Endothelial cell of umbilical vein (primary cell): ENCODE measurements at regions not wholly inside any gene's neighbourhood (a gene's known extent, or its start where the extent isn't known, plus 50 kb on each side); places are given as distances from the start of the nearest gene placed in this dataset.

Experiments used
- CTCF ChIP-seq, 2 donors: IDR thresholded peaks; 1 replicate in 1 of 2; 2 replicates in 1 of 2; pipeline ENCODE4 v1.5.1; 2011; ENCODE audit warnings: low read length in 2 of 2, mild to moderate bottlenecking in 2 of 2, moderate library complexity in 2 of 2, control low read depth in 1 of 2, inconsistent platforms in 1 of 2, low read depth in 1 of 2; ENCODE audit not compliant: insufficient read depth in 1 of 2; ENCODE audit errors: extremely low read depth in 1 of 2
- EZH2 ChIP-seq: IDR thresholded peaks from 2 replicates; pipeline ENCODE4 v1.6.1; 2012; ENCODE audit warnings: borderline replicate concordance, low read depth, mild to moderate bottlenecking, moderate library complexity, low read length, inconsistent platforms; ENCODE audit not compliant: severe bottlenecking
- JUN ChIP-seq: IDR thresholded peaks from 2 replicates; pipeline ENCODE4 v1.6.1; 2011; ENCODE audit warnings: borderline replicate concordance, low read depth; ENCODE audit not compliant: insufficient read length, insufficient read depth
- MYC ChIP-seq: IDR thresholded peaks from one replicate; pipeline ENCODE4 v1.6.1; 2011; ENCODE audit warnings: mild to moderate bottlenecking, low read depth, low read length
- POLR2A ChIP-seq: IDR thresholded peaks from 2 replicates; pipeline ENCODE4 v1.6.1; 2012; ENCODE audit warnings: low read depth, mild to moderate bottlenecking, control low read depth, low read length

GRCh38 chr10:53361936-53362335, 589.4 kb upstream of the MBL2 start:
- no peak for TF ChIP-seq CTCF (IDR thresholded peaks at IDR 0.05; ENCODE audit: extremely low read depth in 1 of 2, insufficient read depth in 1 of 2, low read depth in 1 of 2, low read length in 2 of 2)
- TF ChIP-seq JUN, result no peak
- TF ChIP-seq EZH2, result no peak
- TF ChIP-seq MYC, result no peak
- no peak for TF ChIP-seq POLR2A
